Mesenchymal stem cell (in vitro differentiated cells and primary cell): ENCODE measurements at regions not wholly inside any gene's neighbourhood (a gene's known extent, or its start where the extent isn't known, plus 50 kb on each side); places are given as distances from the start of the nearest gene placed in this dataset.

ENCODE experiments used
- DNase-seq: peaks from one replicate; pipeline ENCODE4 v3.0.0-alpha.2; 2013
- H2AFZ ChIP-seq: one replicate; pipeline ENCODE4 v1.6.1; 2013; ENCODE audit warnings: low read depth, mild to moderate bottlenecking, control low read depth, inconsistent platforms, low read length, moderate library complexity
- H2AK5ac ChIP-seq: 2 replicates; pipeline ENCODE4 v1.6.1; 2013; ENCODE audit warnings: low read length, moderate library complexity, mild to moderate bottlenecking, inconsistent platforms; ENCODE audit not compliant: severe bottlenecking
- H2BK120ac ChIP-seq: one replicate; pipeline ENCODE4 v1.6.1; 2013; ENCODE audit warnings: low read depth, mild to moderate bottlenecking, inconsistent platforms, low read length, moderate library complexity
- H2BK12ac ChIP-seq, 2 experiments: one replicate each; pipeline ENCODE4 v1.6.1; 2013; ENCODE audit warnings: inconsistent platforms in 2 of 2, low read length in 2 of 2, mild to moderate bottlenecking in 2 of 2, moderate library complexity in 2 of 2, control low read depth in 1 of 2
- H2BK15ac ChIP-seq: one replicate; pipeline ENCODE4 v1.6.1; 2013; ENCODE audit warnings: mild to moderate bottlenecking, low read depth, inconsistent platforms; ENCODE audit not compliant: poor library complexity, severe bottlenecking
- H2BK5ac ChIP-seq: 2 replicates; pipeline ENCODE4 v1.6.1; 2013; ENCODE audit warnings: low read depth, mild to moderate bottlenecking, low read length, control low read depth, inconsistent platforms; ENCODE audit not compliant: poor library complexity, severe bottlenecking
- H3K14ac ChIP-seq, 2 experiments: one replicate each; pipeline ENCODE4 v1.6.1; 2013; ENCODE audit warnings: inconsistent platforms in 2 of 2, low read length in 2 of 2, control low read depth in 1 of 2, mild to moderate bottlenecking in 1 of 2, moderate library complexity in 1 of 2
- H3K18ac ChIP-seq, 2 experiments: one replicate each; pipeline ENCODE4 v1.6.1; 2013; ENCODE audit warnings: inconsistent platforms in 2 of 2, low read length in 2 of 2, control low read depth in 1 of 2, low read depth in 1 of 2, mild to moderate bottlenecking in 1 of 2
- H3K23ac ChIP-seq, 2 experiments: one replicate each; pipeline ENCODE4 v1.6.1; 2013; ENCODE audit warnings: inconsistent platforms in 2 of 2, low read length in 2 of 2, mild to moderate bottlenecking in 2 of 2, moderate library complexity in 2 of 2, control low read depth in 1 of 2
- H3K27ac ChIP-seq: 2 replicates; pipeline ENCODE4 v1.5.1; 2013; ENCODE audit warnings: mild to moderate bottlenecking, moderate library complexity, low read length, control low read depth, inconsistent platforms; ENCODE audit not compliant: poor library complexity, severe bottlenecking
- H3K27me3 ChIP-seq, 2 experiments: 2 replicates each; pipeline versions ENCODE4 v1.6.1 to v1.7.0; 2013; ENCODE audit warnings: low read length in 2 of 2, mild to moderate bottlenecking in 2 of 2, moderate library complexity in 2 of 2, control low read depth in 1 of 2, inconsistent platforms in 1 of 2; ENCODE audit not compliant: control insufficient read depth in 1 of 2, insufficient read depth in 1 of 2
- H3K36me3 ChIP-seq, 2 experiments: 2 replicates each; pipeline versions ENCODE4 v1.6.1 to v1.7.0; 2013; ENCODE audit warnings: low read length in 2 of 2, control low read depth in 1 of 2, inconsistent platforms in 1 of 2, low read depth in 1 of 2, mild to moderate bottlenecking in 1 of 2; ENCODE audit not compliant: insufficient read depth in 2 of 2, control insufficient read depth in 1 of 2
- H3K4ac ChIP-seq, 2 experiments: one replicate each; pipeline ENCODE4 v1.6.1; 2013; ENCODE audit warnings: inconsistent platforms in 2 of 2, low read length in 2 of 2, mild to moderate bottlenecking in 2 of 2, moderate library complexity in 2 of 2, control low read depth in 1 of 2, low read depth in 1 of 2
- H3K4me1 ChIP-seq: 2 replicates; pipeline ENCODE4 v1.6.1; 2013; ENCODE audit warnings: low read depth, low read length, control low read depth; ENCODE audit not compliant: control insufficient read depth, insufficient read depth
- H3K4me2 ChIP-seq: 2 replicates; pipeline ENCODE4 v1.6.1; 2013; ENCODE audit warnings: low read length, mild to moderate bottlenecking, inconsistent platforms; ENCODE audit not compliant: poor library complexity, severe bottlenecking
- H3K4me3 ChIP-seq, 2 experiments: 2 replicates each; pipeline versions ENCODE4 v1.5.1 to v1.7.0; 2013; ENCODE audit warnings: low read length in 2 of 2, mild to moderate bottlenecking in 2 of 2, control low read depth in 1 of 2, low read depth in 1 of 2; ENCODE audit not compliant: insufficient read depth in 1 of 2
- H3K79me1 ChIP-seq: replicated peaks from 2 replicates; pipeline ENCODE4 v1.6.1; 2013; ENCODE audit warnings: mild to moderate bottlenecking, control low read depth, low read length, inconsistent platforms; ENCODE audit not compliant: poor library complexity, severe bottlenecking
- H3K9ac ChIP-seq: 2 replicates; pipeline ENCODE4 v1.7.0; 2013; ENCODE audit warnings: mild to moderate bottlenecking, low read length, moderate library complexity
- H3K9me3 ChIP-seq: 2 replicates; pipeline ENCODE4 v1.7.0; 2013; ENCODE audit warnings: mild to moderate bottlenecking, low read length; ENCODE audit not compliant: control insufficient read depth
- H4K8ac ChIP-seq: one replicate; pipeline ENCODE4 v1.6.1; 2013; ENCODE audit warnings: inconsistent platforms, mild to moderate bottlenecking, low read length, moderate library complexity
- H4K91ac ChIP-seq: one replicate; pipeline ENCODE4 v1.6.1; 2013; ENCODE audit warnings: mild to moderate bottlenecking, low read length, inconsistent platforms
- WGBS: methylation state at CpG from one replicate; pipeline ENCODE4 v1.1.7; 2013; ENCODE audit warnings: mixed read lengths; 5-methylcytosine and 5-hydroxymethylcytosine counted together

DNA sequence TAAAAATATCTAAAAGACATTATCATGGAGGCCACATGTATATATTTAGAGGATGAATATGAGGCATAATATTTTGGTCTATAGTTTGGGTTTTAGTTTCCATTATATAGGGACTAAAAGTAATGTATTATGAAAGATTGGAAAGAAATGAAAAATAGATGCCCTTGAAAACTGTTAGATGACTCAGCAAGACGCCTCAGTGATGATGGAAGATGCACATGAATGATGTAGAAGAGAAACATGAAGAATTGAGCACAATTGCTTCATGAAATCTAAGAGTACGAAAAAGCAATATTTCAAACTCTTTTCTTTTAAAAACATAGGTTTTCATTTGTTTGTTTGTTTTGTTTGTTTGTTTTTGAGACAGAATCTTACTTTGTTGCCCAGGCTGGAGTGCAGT is 89.8 kb downstream of the ARL4A start:
- no peak overlapping the region for H2BK12ac ChIP-seq
- H3K14ac ChIP-seq = no peak overlapping the region
- H3K27me3 ChIP-seq = no peaks in the 10 kb centered on the region
- no peaks in the 10 kb centered on the region for H3K36me3 ChIP-seq
- no peaks in the 10 kb centered on the region for H3K79me1 ChIP-seq
- no peak overlapping the region for H2AK5ac ChIP-seq
- no peak overlapping the region for H3K4me3 ChIP-seq
- H4K8ac ChIP-seq = no peak overlapping the region
- H4K91ac ChIP-seq = no peak overlapping the region
- H3K23ac ChIP-seq = no peak overlapping the region
- H2AFZ ChIP-seq = no peak overlapping the region
- no peak overlapping the region for H3K4ac ChIP-seq
- DNase-seq = no peak
- 96% methylated on average over 1 of the region's 2 CpGs for WGBS
- H2BK5ac ChIP-seq = no peak overlapping the region
- H3K18ac ChIP-seq = no peak overlapping the region
- H2BK120ac ChIP-seq = no peak overlapping the region
- no peak overlapping the region for H3K4me2 ChIP-seq
- H3K9me3 ChIP-seq = peaks cover 2% of the 10 kb centered on the region
- H3K27ac ChIP-seq = no peak overlapping the region
- no peak overlapping the region for H3K9ac ChIP-seq
- no peak overlapping the region for H2BK15ac ChIP-seq
- H3K4me1 ChIP-seq = no peaks in the 10 kb centered on the region

DNA sequence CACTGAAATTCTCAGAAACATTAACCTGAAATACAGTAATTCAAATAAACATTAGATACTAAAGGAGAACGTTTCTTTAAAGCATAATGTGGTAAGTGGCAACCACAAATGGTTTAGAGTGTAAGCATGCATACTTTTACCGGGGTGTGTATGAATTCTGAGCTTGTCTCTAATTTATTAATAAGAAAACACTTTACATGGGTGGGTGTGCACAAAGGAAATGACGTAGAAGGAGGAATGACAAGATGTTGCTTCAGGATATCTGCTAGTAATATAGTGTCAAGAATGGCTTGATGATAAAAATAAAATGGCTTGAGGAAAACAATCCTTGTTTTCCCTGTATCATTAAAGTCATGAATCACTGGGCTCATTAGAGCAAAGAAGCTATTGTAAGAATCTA is 92.5 kb downstream of the ARL4A start:
- no peak overlapping the region for H2AFZ ChIP-seq
- no peak overlapping the region for H3K14ac ChIP-seq

DNA sequence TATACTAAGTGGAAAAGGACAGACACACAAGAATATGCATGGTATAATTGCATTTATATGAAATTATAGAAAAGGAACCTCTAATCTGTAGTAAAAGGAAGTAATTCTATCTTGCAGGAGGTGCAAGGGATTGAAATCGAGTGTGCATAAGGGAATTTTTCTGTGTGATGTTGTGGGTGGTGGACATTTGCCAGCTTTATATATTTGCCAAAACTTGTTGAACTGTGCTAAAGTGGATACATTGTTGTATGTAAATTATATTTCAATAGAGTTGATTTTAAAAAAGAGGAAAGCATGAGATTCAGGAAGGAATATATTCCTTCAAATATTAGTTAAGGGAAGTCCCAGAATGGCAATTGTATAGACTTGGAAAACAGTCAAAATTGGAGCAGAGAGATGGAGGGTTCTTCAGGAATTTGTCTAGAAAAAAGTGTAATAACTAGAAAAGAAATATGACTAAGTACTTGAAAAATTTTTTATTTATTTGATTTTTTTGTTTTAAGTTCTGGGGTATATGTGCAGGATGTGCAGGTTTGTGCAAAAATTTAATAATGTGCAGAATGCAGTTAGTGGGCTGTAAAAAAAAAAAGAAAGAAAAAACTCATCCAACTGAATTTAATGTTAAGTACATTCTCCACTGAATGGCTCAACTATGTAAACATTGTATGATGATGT is 96.1 kb downstream of the ARL4A start:
- 92% methylated on average over 1 of the region's 1 CpG for WGBS

More for the DNA sequence above, 92.5 kb downstream of the ARL4A start:
- Histone ChIP-seq H3K18ac (no peak overlapping the region), H3K23ac (no peak overlapping the region), H2BK5ac (no peak overlapping the region), H4K8ac (no peak overlapping the region), H3K4ac (no peak overlapping the region), H2BK12ac (no peak overlapping the region), H3K27ac (no peak overlapping the region), H4K91ac (no peak overlapping the region), H3K9me3 (no peaks in the 10 kb centered on the region), H3K4me1 (no peaks in the 10 kb centered on the region), H3K4me3 (no peak overlapping the region), H3K36me3 (no peaks in the 10 kb centered on the region), H3K4me2 (no peak overlapping the region), H3K79me1 (no peaks in the 10 kb centered on the region), H2BK15ac (no peak overlapping the region), H3K27me3 (no peaks in the 10 kb centered on the region), H3K9ac (no peak overlapping the region), H2BK120ac (no peak overlapping the region), H2AK5ac (no peak overlapping the region)
- no peak for DNase-seq
- 71% methylated on average over 3 of the region's 3 CpGs for WGBS

DNA sequence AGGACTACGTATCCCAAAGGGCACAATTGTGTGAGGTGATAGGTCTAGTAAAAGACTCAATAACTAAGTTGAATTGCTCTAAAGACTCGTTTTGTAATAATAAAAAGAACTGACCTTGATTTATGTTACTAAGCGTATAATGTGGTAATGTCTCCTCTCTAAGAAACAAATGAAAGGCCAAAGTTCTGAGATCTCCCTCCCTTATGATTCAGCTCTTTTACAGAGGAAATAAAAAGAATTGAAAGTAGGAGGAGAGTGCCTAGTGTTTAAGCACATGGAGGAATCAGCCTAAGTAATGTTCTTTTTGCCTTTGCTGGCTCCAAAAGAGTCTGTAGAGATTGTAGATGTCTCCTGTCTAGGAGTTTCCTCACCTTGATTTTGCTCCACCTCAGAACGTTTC is 98.0 kb downstream of the ARL4A start:
- Histone ChIP-seq H3K4me2 (no peak overlapping the region), H2AK5ac (no peak overlapping the region), H3K9ac (no peak overlapping the region), H3K27ac (no peak overlapping the region), H2BK120ac (no peak overlapping the region), H2AFZ (no peak overlapping the region), H3K4ac (no peak overlapping the region), H4K91ac (no peak overlapping the region), H3K14ac (no peak overlapping the region), H3K36me3 (no peaks in the 10 kb centered on the region), H3K4me3 (no peak overlapping the region), H3K23ac (no peak overlapping the region), H2BK5ac (no peak overlapping the region), H3K4me1 (no peaks in the 10 kb centered on the region), H3K18ac (no peak overlapping the region), H3K9me3 (no peaks in the 10 kb centered on the region), H2BK15ac (no peak overlapping the region), H4K8ac (no peak overlapping the region), H2BK12ac (no peak overlapping the region), H3K27me3 (no peaks in the 10 kb centered on the region), H3K79me1 (no peaks in the 10 kb centered on the region)
- DNase-seq = no peak
- 100% methylated on average over 3 of the region's 4 CpGs for WGBS

More for the DNA sequence above, 96.1 kb downstream of the ARL4A start:
- no peaks in the 10 kb centered on the region for H3K9me3 ChIP-seq
- H3K27me3 ChIP-seq = no peaks in the 10 kb centered on the region
- no peak overlapping the region for H2BK5ac ChIP-seq
- no peak overlapping the region for H3K23ac ChIP-seq
- no peak overlapping the region for H4K8ac ChIP-seq
- no peak overlapping the region for H3K14ac ChIP-seq
- H4K91ac ChIP-seq = no peak overlapping the region
- no peak overlapping the region for H3K27ac ChIP-seq
- H2AFZ ChIP-seq = no peak overlapping the region
- no peak overlapping the region for H3K9ac ChIP-seq
- H2BK15ac ChIP-seq = no peak overlapping the region
- H3K4me2 ChIP-seq = no peak overlapping the region
- H3K4me1 ChIP-seq = no peaks in the 10 kb centered on the region
- no peaks in the 10 kb centered on the region for H3K36me3 ChIP-seq
- DNase-seq = no peak
- H2BK120ac ChIP-seq = no peak overlapping the region
- no peak overlapping the region for H3K4me3 ChIP-seq
- no peak overlapping the region for H3K18ac ChIP-seq
- no peak overlapping the region for H2AK5ac ChIP-seq
- no peak overlapping the region for H2BK12ac ChIP-seq
- H3K79me1 ChIP-seq = no peaks in the 10 kb centered on the region
- no peak overlapping the region for H3K4ac ChIP-seq
